Mesendoderm (in vitro differentiated cells): ENCODE measurements at regions not wholly inside any gene's neighbourhood (a gene's known extent, or its start where the extent isn't known, plus 50 kb on each side); places are given as distances from the start of the nearest gene placed in this dataset.
"Not testable (repeated sequence)": the region's sequence is repeated elsewhere in the genome, so short reads cannot be mapped to it uniquely, and the experiment has no call there.

Experiments
- DNase-seq: peaks from one replicate; pipeline ENCODE4 v3.0.0; 2013
- H2AK5ac ChIP-seq: 2 replicates; pipeline ENCODE4 v1.6.1; 2013; ENCODE audit warnings: low read length, inconsistent platforms
- H2BK120ac ChIP-seq: 2 replicates; pipeline ENCODE4 v1.6.1; 2013; ENCODE audit warnings: low read depth, mild to moderate bottlenecking, low read length, moderate library complexity, mixed read lengths
- H2BK15ac ChIP-seq: replicated peaks from 2 replicates; pipeline ENCODE4 v1.6.1; 2013; ENCODE audit warnings: low read depth, mild to moderate bottlenecking, moderate library complexity
- H2BK5ac ChIP-seq: 2 replicates; pipeline ENCODE4 v1.6.1; 2013; ENCODE audit warnings: low read length, inconsistent platforms
- H3K18ac ChIP-seq: 2 replicates; pipeline ENCODE4 v1.6.1; 2013; ENCODE audit warnings: mild to moderate bottlenecking, low read length, mixed read lengths
- H3K23ac ChIP-seq: one replicate; pipeline ENCODE4 v1.6.1; 2013; ENCODE audit warnings: low read length
- H3K27ac ChIP-seq: 2 replicates; pipeline ENCODE4 v1.5.1; 2013; ENCODE audit warnings: low read depth, mild to moderate bottlenecking, inconsistent platforms, low read length, moderate library complexity
- H3K27me3 ChIP-seq: 2 replicates; pipeline ENCODE4 v1.6.1; 2013; ENCODE audit warnings: low read length, control low read depth, mild to moderate bottlenecking, inconsistent platforms; ENCODE audit not compliant: insufficient read depth, poor library complexity
- H3K36me3 ChIP-seq: 2 replicates; pipeline ENCODE4 v1.6.1; 2013; ENCODE audit warnings: low read length, inconsistent platforms; ENCODE audit not compliant: control insufficient read depth, insufficient read depth
- H3K4ac ChIP-seq: one replicate; pipeline ENCODE4 v1.6.1; 2013; ENCODE audit warnings: low read depth, mild to moderate bottlenecking, low read length, moderate library complexity
- H3K4me1 ChIP-seq: 2 replicates; pipeline ENCODE4 v1.6.1; 2013; ENCODE audit warnings: low read depth, low read length, inconsistent platforms; ENCODE audit not compliant: control insufficient read depth
- H3K4me2 ChIP-seq: 2 replicates; pipeline ENCODE4 v1.6.1; 2013; ENCODE audit warnings: low read length
- H3K4me3 ChIP-seq: 2 replicates; pipeline ENCODE4 v1.5.1; 2013; ENCODE audit warnings: mild to moderate bottlenecking, low read length
- H3K56ac ChIP-seq: one replicate; pipeline ENCODE4 v1.6.1; 2013; ENCODE audit warnings: low read length
- H3K79me1 ChIP-seq: 2 replicates; pipeline ENCODE4 v1.6.1; 2013; ENCODE audit warnings: low read length, inconsistent platforms
- H3K79me2 ChIP-seq: 2 replicates; pipeline ENCODE4 v1.6.1; 2013; ENCODE audit warnings: mild to moderate bottlenecking, low read length; ENCODE audit not compliant: control insufficient read depth, insufficient read depth
- H3K9ac ChIP-seq: 2 replicates; pipeline ENCODE4 v1.6.1; 2013; ENCODE audit warnings: low read length, inconsistent platforms
- H4K5ac ChIP-seq: one replicate; pipeline ENCODE4 v1.6.1; 2013; ENCODE audit warnings: low read length
- H4K8ac ChIP-seq: one replicate; pipeline ENCODE4 v1.6.1; 2013; ENCODE audit warnings: low read depth, mild to moderate bottlenecking, control low read depth, low read length, moderate library complexity
- WGBS: extraction: QIAGEN DNeasy Blood & Tissue Kit; methylation state at CpG from one replicate; pipeline ENCODE4 v1.1.7; 2013; ENCODE audit warnings: low lambda C conversion rate, missing lambda C conversion rate; ENCODE audit not compliant: insufficient coverage; ENCODE audit errors: extremely low coverage; 5-methylcytosine and 5-hydroxymethylcytosine counted together

DNA sequence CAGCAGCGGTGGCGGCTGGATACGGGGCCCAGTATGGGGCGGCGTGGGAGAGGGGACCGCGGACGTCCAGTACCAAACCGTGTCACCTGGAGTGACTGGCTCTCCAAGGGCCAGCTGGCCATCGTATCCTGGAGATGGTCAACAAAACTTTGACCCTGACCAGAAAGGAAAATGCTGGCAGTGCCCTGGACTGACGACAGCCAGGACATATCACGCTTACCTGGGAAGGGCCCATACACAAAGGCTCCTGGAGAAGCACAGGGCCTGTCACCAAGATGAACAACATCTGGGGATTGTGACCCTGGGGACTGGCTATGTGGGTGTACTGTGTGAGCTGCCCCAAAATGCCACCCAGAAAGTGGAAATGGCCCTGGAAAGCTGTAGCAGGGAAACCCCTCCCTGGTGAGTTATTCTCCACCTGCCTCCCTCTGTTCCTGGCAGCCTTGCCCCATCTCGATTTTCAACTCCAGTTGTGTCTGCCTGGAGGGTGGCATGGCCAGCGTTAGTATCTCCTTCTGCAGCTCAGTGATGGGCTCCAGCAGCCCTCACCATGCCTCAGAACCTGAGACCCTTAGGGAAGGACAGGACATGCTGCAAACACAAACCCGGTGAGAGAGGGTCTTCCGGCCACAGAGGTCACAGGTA lies 117.6 kb upstream of the KCNJ18 start:
- H3K27me3 ChIP-seq, H3K4me3 ChIP-seq, H3K4ac ChIP-seq, H3K79me2 ChIP-seq, H2BK120ac ChIP-seq, H3K9ac ChIP-seq, H4K8ac ChIP-seq, H3K4me2 ChIP-seq, DNase-seq, H3K18ac ChIP-seq, H3K23ac ChIP-seq, H3K36me3 ChIP-seq, H3K4me1 ChIP-seq, H3K27ac ChIP-seq, H3K79me1 ChIP-seq, H2AK5ac ChIP-seq, H4K5ac ChIP-seq, H2BK15ac ChIP-seq, H2BK5ac ChIP-seq, H3K56ac ChIP-seq: not testable (repeated sequence)
- no CpG with 5 or more reads among the region's 16 CpGs for WGBS

DNA sequence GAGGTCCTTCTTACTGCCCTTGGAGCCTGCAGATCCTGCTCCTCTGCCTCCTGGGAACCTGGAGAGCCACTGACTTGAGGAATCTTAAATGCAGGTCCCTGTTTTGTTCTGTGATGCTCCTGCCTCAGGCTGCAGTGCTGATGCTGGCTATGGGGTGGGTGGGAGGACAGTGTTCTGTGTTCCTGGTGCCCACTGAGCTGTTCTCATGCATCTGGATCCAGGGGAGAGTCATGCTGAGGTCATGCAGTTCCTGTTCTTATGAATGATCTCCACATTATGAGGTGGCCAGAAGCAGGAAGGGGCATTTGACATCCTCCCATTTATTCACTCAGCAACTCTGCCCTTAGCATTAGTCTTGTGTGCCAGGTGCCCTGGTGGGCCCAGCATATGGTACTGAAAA lies 113.5 kb upstream of the KCNJ18 start:
- not testable (repeated sequence) for H3K9ac ChIP-seq, H2AK5ac ChIP-seq, H4K5ac ChIP-seq, H2BK5ac ChIP-seq, H3K79me2 ChIP-seq, H3K27ac ChIP-seq, H2BK15ac ChIP-seq, H3K79me1 ChIP-seq, H3K23ac ChIP-seq, H3K18ac ChIP-seq, H3K36me3 ChIP-seq, H3K27me3 ChIP-seq, H3K4ac ChIP-seq, H3K4me1 ChIP-seq, H2BK120ac ChIP-seq, DNase-seq, H3K4me3 ChIP-seq, H3K4me2 ChIP-seq, H4K8ac ChIP-seq, H3K56ac ChIP-seq

GRCh38 chr17:21592774-21593173 lies 99.5 kb upstream of the KCNJ18 start:
- Histone ChIP-seq H3K4ac (no peak overlapping the region), H4K5ac (no peak overlapping the region), H4K8ac (no peak overlapping the region), H3K27ac (no peak overlapping the region), H3K9ac (no peak overlapping the region), H3K4me3 (no peak overlapping the region), H2BK15ac (no peak overlapping the region), H3K79me1 (no peaks in the 10 kb centered on the region), H2BK5ac (no peak overlapping the region), H2AK5ac (no peak overlapping the region), H3K18ac (no peak overlapping the region), H3K36me3 (no peaks in the 10 kb centered on the region), H3K27me3 (no peaks in the 10 kb centered on the region), H3K4me2 (no peak overlapping the region), H3K56ac (no peak overlapping the region), H3K4me1 (no peaks in the 10 kb centered on the region), H3K23ac (no peak overlapping the region), H2BK120ac (no peak overlapping the region), H3K79me2 (no peaks in the 10 kb centered on the region)
- DNase-seq: no peak
- no CpG with 5 or more reads among the region's 23 CpGs for WGBS

DNA sequence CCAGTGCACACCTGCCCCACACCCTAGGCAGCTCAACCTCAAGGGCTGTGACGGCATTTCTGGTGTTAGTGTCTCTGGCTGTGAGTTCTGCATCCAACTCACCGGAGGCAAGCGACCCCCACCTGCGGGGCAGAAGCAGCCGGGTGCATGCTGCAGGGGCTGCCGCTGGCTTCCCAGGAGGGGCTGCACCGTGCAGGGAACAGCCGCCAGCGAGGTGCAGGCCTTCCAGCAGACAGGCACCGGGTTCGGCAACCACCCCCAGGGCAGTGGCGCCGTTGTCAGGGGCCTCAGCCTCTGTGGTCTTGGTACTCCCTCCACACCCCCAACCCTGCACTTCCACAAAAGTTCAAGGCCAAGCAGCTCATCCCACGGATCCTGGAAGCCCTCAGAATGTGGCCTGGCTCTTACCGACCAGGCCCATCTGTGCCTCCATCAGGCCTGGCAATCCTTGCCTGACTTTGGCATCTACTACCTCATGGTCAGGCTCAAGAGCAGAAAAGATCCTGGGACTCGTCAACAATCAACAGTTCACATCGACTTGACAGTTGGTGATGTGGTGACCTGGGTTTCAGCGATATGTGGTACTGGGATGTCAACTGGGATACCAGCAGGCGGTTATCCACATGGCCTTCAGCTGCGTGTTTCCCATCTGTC lies 98.7 kb upstream of the KCNJ18 start:
- H2BK5ac ChIP-seq, H3K79me2 ChIP-seq, H3K23ac ChIP-seq, H3K56ac ChIP-seq, H2AK5ac ChIP-seq, H3K4me3 ChIP-seq, H3K4me2 ChIP-seq, H3K27me3 ChIP-seq, H4K5ac ChIP-seq, H3K4ac ChIP-seq, H3K79me1 ChIP-seq, DNase-seq, H4K8ac ChIP-seq, H3K18ac ChIP-seq, H3K36me3 ChIP-seq, H2BK120ac ChIP-seq, H2BK15ac ChIP-seq, H3K4me1 ChIP-seq, H3K9ac ChIP-seq, H3K27ac ChIP-seq: not testable (repeated sequence)
- no CpG with 5 or more reads among the region's 20 CpGs for WGBS

DNA sequence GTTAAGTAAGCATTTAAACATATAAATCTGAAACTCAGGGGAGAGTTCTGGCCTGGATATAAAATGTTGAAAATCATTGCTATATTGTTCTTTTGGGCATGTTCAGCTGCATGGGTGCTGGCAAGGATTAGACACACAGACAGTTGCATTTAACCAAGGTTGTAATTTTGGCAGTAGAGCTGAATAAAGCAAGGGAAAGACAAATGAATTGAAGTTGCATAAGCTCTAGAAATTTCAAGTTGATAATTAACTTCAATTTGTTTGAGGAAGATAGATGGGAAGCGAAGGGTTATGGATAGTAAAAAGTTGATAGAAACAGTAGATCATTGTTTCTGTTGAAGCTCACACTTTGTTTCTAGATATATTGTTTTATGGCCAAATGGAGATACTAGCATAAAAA lies 97.2 kb upstream of the KCNJ18 start:
- Histone ChIP-seq H2AK5ac (no peak overlapping the region), H3K4ac (no peak overlapping the region), H3K4me3 (no peak overlapping the region), H3K23ac (no peak overlapping the region), H3K18ac (no peak overlapping the region), H3K4me2 (no peak overlapping the region), H3K27ac (no peak overlapping the region), H2BK15ac (no peak overlapping the region), H3K56ac (no peak overlapping the region), H4K8ac (no peak overlapping the region), H2BK5ac (no peak overlapping the region), H2BK120ac (no peak overlapping the region), H4K5ac (no peak overlapping the region), H3K27me3 (no peaks in the 10 kb centered on the region), H3K4me1 (no peaks in the 10 kb centered on the region), H3K9ac (no peak overlapping the region), H3K79me2 (no peaks in the 10 kb centered on the region), H3K79me1 (no peaks in the 10 kb centered on the region), H3K36me3 (no peaks in the 10 kb centered on the region)
- no peak for DNase-seq
- 100% methylated on average over 1 of the region's 1 CpG for WGBS

- no peak overlapping the region for H3K4me2 ChIP-seq
- H3K36me3 ChIP-seq: no peaks in the 10 kb centered on the region
- no peak overlapping the region for H2BK15ac ChIP-seq
- no peak overlapping the region for H3K4me3 ChIP-seq
- no peak overlapping the region for H3K18ac ChIP-seq
- no peaks in the 10 kb centered on the region for H3K79me1 ChIP-seq
- no peaks in the 10 kb centered on the region for H3K79me2 ChIP-seq
- no peak overlapping the region for H3K4ac ChIP-seq
- H2BK5ac ChIP-seq: no peak overlapping the region
- no peak overlapping the region for H4K5ac ChIP-seq
- no peak overlapping the region for H3K56ac ChIP-seq
- no peak overlapping the region for H2AK5ac ChIP-seq
- no peak overlapping the region for H2BK120ac ChIP-seq
- no peaks in the 10 kb centered on the region for H3K4me1 ChIP-seq
- no peak for DNase-seq
- no CpG with 5 or more reads among the region's 5 CpGs for WGBS
- no peak overlapping the region for H3K9ac ChIP-seq
- no peak overlapping the region for H3K27ac ChIP-seq
- no peak overlapping the region for H4K8ac ChIP-seq
- no peak overlapping the region for H3K23ac ChIP-seq
- no peaks in the 10 kb centered on the region for H3K27me3 ChIP-seq
Observed at GRCh38 chr17:21602176-21602575, 90.1 kb upstream of the KCNJ18 start.
